WTC11 (cell line): ENCODE measurements at regions not wholly inside any gene's neighbourhood (a gene's known extent, or its start where the extent isn't known, plus 50 kb on each side); places are given as distances from the start of the nearest gene placed in this dataset.

ENCODE experiments used
- FOXJ3 ChIP-seq: sonication (generic); formaldehyde crosslinking; IDR thresholded peaks from 2 replicates; pipeline ENCODE4 v1.9.0; 2021; ENCODE audit warnings: missing genetic modification reagents, mild to moderate bottlenecking, borderline replicate concordance
- KAT7 ChIP-seq: sonication (generic); formaldehyde crosslinking; IDR thresholded peaks from 2 replicates; pipeline ENCODE4 v1.8.1; 2023; ENCODE audit warnings: missing genetic modification reagents, mild to moderate bottlenecking, borderline replicate concordance
- TCF7 ChIP-seq: sonication (generic); formaldehyde crosslinking; IDR thresholded peaks from 2 replicates; pipeline ENCODE4 v1.8.0; 2022; ENCODE audit warnings: mild to moderate bottlenecking, low read depth, missing genetic modification reagents, moderate library complexity
- TF ChIP-seq, protein P1 (sequence below): fragments of 200-600 bp; IDR thresholded peaks from 2 replicates; pipeline ENCODE4 v1.8.0; 2022; ENCODE audit warnings: antibody characterized with exemption
- TF ChIP-seq, protein P2 (sequence below): sonication (generic); formaldehyde crosslinking; IDR thresholded peaks from 2 replicates; pipeline ENCODE4 v1.8.0; 2022; ENCODE audit warnings: mild to moderate bottlenecking, missing genetic modification reagents

DNA sequence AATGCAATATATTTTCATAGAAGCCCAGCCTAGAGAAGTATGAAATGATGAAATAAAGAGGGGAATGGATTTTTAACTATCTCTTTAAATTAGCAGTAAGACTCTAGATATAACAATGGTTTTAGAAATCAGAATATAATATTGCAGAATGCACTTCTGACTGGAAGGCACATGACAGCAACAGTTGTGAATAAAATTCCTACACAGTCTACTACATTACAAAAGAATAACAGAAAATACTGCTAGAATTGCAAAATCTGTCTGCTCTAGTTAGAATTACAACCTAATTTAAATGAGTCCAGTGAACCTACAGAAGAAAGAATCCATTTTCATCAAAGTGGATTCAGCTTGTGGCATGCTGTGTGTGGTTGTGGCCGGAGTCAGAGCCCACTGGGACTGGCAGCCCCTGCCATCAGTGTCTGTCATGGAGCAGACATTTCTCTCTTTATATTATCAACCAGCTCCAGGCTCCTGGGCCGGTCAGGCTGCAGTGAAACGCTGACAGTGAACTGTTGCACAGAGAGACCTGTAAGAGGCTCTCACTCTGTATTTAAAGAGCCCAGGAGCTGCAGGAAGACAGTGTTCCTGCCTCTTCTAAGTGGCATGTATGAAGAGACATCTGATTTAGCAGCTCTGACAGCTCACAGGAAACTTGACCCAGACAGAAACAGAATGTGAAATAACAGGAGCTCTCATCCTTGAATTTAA lies 1523.8 kb upstream of the CADM2 start:
- TF ChIP-seq FOXJ3 (CRISPR knock-in tag) (no peak), KAT7 (no peak), TCF7 (CRISPR knock-in tag) (no peak)
- TF ChIP-seq, protein P1, sequence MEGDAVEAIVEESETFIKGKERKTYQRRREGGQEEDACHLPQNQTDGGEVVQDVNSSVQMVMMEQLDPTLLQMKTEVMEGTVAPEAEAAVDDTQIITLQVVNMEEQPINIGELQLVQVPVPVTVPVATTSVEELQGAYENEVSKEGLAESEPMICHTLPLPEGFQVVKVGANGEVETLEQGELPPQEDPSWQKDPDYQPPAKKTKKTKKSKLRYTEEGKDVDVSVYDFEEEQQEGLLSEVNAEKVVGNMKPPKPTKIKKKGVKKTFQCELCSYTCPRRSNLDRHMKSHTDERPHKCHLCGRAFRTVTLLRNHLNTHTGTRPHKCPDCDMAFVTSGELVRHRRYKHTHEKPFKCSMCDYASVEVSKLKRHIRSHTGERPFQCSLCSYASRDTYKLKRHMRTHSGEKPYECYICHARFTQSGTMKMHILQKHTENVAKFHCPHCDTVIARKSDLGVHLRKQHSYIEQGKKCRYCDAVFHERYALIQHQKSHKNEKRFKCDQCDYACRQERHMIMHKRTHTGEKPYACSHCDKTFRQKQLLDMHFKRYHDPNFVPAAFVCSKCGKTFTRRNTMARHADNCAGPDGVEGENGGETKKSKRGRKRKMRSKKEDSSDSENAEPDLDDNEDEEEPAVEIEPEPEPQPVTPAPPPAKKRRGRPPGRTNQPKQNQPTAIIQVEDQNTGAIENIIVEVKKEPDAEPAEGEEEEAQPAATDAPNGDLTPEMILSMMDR, result no peak
- TF ChIP-seq, protein P2, sequence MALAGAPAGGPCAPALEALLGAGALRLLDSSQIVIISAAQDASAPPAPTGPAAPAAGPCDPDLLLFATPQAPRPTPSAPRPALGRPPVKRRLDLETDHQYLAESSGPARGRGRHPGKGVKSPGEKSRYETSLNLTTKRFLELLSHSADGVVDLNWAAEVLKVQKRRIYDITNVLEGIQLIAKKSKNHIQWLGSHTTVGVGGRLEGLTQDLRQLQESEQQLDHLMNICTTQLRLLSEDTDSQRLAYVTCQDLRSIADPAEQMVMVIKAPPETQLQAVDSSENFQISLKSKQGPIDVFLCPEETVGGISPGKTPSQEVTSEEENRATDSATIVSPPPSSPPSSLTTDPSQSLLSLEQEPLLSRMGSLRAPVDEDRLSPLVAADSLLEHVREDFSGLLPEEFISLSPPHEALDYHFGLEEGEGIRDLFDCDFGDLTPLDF (CRISPR knock-in tag), result no peak
